VCaP (cell line): ENCODE measurements at regions not wholly inside any gene's neighbourhood (a gene's known extent, or its start where the extent isn't known, plus 50 kb on each side); places are given as distances from the start of the nearest gene placed in this dataset.

Experiments used
- H3K27ac ChIP-seq: fragments of 450-650 bp; 2 replicates; pipeline ENCODE4 v1.5.1; 2017
- TF ChIP-seq, protein P1 (sequence below): fragments of 450-650 bp; conservative IDR thresholded peaks from 2 replicates; pipeline ENCODE4 v1.5.1; 2017; ENCODE audit warnings: mild to moderate bottlenecking, moderate library complexity

DNA sequence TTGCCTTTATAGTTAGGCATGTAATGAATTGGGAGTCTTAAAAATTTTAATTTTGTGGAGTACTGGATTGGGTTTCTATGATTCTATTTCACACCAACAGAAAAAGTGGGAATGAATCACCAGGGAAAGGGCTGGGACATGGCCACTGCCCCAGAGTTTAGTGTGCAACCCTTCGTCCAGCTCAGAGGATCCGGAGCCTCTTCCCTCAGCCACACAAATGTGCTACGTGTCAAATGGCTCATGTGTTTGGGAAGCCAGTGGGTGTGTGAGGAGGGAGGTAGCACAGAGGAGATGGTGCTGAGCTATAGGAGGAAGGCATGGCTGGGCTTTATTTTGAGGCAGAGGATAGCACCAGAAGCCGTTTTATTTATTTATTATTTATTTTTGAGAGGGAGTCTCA is 247.3 kb downstream of the SIPA1L2 start:
- no peak overlapping the region for H3K27ac ChIP-seq

DNA sequence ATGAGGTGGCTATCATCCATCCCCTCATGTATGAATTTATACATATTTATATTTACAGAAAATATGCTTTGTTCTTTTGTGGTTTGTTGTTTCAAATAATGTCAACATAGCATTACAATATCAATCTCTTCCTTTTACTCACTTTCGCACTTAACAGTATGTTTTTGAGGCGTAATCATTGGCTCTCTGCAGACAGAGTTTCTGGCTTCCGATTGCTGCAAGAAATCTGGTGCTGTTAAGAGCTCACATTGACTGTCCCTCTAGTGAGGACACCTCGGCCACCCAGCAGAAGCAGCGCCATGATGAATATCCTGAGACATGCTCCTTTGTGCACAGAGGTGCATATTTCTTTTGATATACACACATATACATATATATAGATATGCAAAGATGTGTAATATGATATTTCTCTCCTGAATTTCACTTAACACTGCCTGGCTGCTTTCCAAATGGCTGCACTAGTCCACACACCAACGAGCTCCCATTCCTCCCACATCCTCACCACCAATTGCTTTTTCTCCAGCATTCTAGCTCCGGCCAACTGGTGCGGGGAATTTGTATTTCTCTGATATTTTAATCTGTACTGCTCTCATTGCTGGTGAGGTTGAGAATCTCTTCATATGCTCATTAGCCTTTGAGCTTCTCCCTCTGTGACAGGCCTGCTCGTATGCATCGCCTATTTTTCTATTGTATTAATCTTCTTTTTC is 248.4 kb downstream of the SIPA1L2 start:
- TF ChIP-seq, protein P1, sequence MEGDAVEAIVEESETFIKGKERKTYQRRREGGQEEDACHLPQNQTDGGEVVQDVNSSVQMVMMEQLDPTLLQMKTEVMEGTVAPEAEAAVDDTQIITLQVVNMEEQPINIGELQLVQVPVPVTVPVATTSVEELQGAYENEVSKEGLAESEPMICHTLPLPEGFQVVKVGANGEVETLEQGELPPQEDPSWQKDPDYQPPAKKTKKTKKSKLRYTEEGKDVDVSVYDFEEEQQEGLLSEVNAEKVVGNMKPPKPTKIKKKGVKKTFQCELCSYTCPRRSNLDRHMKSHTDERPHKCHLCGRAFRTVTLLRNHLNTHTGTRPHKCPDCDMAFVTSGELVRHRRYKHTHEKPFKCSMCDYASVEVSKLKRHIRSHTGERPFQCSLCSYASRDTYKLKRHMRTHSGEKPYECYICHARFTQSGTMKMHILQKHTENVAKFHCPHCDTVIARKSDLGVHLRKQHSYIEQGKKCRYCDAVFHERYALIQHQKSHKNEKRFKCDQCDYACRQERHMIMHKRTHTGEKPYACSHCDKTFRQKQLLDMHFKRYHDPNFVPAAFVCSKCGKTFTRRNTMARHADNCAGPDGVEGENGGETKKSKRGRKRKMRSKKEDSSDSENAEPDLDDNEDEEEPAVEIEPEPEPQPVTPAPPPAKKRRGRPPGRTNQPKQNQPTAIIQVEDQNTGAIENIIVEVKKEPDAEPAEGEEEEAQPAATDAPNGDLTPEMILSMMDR, result no peak
- no peak overlapping the region for H3K27ac ChIP-seq

More for the DNA sequence above, 247.3 kb downstream of the SIPA1L2 start:
- TF ChIP-seq, protein P1, result no peak

DNA sequence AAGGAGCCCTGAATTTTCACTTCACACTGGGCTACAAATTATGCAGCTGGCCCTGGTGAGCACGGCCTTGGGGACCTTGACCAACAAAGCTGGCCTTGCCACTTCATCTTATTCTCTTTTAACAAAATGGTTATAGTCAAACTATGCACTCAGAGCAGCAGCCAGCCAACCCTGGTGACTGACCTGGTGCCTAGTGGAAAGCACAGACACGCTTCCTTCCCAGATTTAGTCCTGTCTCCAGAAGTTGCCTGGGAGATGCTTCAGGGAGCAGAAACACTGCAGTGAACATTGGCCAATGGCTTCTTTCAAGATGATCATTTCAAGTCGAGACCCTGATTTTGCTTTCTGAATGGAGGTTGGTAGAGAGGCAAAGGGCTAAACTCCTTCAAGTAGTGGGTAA is 249.3 kb downstream of the SIPA1L2 start:
- H3K27ac ChIP-seq, result peak overlapping the region; percentile 88; the same call in 1 of the 2 replicates
- TF ChIP-seq, protein P1, result no peak

DNA sequence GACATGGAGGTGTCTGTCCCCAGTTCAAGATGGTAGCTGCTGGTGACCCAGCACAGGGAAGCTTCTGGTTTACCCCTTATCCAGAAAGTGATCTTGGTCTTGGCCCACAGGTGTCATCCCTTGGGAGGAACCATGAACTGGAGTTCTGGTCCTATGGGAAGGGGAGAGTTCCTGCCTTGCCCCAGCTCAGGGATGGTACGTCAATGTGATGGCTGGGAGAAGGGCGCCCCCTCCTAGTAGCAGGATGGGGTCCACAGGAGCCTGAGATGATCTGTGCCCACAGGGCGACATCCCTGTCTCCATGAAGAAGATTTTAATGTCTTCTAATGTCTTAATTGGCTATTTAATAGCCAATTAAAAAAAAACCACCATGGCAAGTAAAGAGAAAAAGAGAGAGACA is 249.8 kb downstream of the SIPA1L2 start:
- TF ChIP-seq, protein P1, result no peak

DNA sequence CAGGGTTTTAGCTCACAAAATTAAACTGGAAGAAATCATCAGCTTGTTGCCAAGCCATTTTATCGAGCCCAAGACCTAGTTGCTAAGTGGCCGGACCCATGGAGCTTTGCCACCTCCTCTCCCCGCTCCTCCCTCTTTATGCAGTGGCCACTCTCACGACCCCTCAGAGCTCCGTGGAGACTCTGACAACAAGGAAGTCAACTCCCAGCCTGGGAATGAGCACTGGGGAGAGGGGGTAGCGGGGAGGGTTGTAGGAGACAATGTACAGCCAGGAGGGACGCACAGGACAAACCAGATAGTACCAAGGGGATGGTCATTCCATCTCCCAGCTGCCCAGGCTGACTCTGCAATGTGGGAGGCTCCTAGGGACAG is 250.9 kb downstream of the SIPA1L2 start:
- H3K27ac ChIP-seq, result peak overlapping the region; percentile 88
- TF ChIP-seq, protein P1, result no peak

More for the DNA sequence above, 249.8 kb downstream of the SIPA1L2 start:
- peak overlapping the region; percentile 88 for H3K27ac ChIP-seq

DNA sequence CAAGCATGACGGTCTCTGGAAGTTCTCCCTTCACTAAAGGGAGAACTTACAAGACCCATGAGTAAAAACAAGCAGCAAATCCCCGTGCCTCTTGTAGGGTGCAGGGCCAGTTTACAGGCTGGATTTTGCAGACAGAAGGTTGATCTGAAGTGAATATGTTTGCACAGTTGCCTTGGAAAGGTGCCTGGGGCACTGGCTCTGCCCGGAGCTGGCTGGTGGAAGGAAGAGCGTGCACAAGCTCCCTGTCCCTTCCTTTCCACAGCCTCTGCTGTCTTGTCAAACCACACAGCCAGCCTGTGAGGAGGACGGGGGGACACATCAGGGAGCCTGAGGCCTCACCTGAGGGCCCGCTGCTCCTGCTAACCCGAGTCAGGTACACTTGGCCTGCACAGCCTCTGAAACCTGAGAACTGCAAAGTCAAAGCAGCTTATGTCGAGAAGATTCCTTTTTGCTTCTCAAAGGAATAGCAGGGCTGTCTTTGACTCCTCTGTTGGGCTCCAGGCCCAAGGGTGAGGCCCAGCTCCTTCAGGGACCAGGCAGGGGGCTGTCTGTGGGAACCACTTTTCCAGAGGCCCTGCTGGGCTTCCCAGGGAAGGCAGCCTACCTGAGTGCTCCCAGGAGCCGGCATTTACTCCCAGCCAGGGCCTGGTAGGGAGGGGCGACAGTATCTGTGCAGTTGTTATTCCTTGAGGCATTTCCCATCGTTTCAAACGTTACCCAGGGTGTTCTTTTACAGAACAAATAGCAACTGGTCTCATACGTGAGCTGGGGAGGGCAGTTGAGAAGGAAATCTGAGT is 251.5 kb downstream of the SIPA1L2 start:
- TF ChIP-seq, protein P1, result no peak
- peak overlapping the region; percentile 88 for H3K27ac ChIP-seq

DNA sequence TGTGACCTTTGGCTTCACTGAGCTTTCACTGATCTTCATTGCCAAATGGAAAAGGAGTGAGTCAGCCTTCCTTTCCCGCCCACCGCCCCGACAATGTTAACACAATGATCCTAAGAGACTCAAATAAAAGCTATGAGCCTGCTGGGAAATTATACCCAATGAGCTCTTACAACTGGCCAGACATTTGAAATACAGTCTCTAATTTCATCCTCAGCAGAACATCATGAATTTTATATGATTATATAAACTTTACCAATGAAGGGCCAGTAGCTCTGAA is 252.5 kb downstream of the SIPA1L2 start:
- TF ChIP-seq, protein P1, result no peak
- H3K27ac ChIP-seq, result peak overlapping the region; percentile 88
